OCI-LY7 (cell line): ENCODE measurements at regions not wholly inside any gene's neighbourhood (a gene's known extent, or its start where the extent isn't known, plus 50 kb on each side); places are given as distances from the start of the nearest gene placed in this dataset.

Source experiments
- BruUV-seq: library from RNA; stranded (reverse); fragments of 400-500 nt; replicated peaks from 2 replicates; lab custom pipeline; 2021; lab: Mats Ljungman, UMichigan
- CTCF ChIA-PET: fragments of 300-600 bp; sonication (Branson Sonifier 250); formaldehyde crosslinking; loops from one replicate; lab custom pipeline; 2022; ENCODE audit warnings: antibody characterized with exemption; ENCODE audit not compliant: unreplicated experiment; lab: Charles Lee
- POLR2A ChIA-PET: fragments of 300-600 bp; sonication (Branson Sonifier 250); formaldehyde crosslinking; loops from one replicate; lab custom pipeline; 2022; ENCODE audit warnings: antibody characterized with exemption; lab: Charles Lee
- DNase-seq: peaks from one replicate; pipeline ENCODE4 v3.0.0-alpha.2; 2015; ENCODE audit warnings: low spot score
- H2AFZ ChIP-seq: fragments of 200-600 bp; sonication (generic), shearing (Covaris generic); 2 replicates; pipeline ENCODE4 v1.6.1; 2014; ENCODE audit warnings: mild to moderate bottlenecking, antibody characterized with exemption, low read length, moderate library complexity
- H3K27ac ChIP-seq: fragments of 200-600 bp; sonication (generic); 2 replicates; pipeline ENCODE4 v1.5.1; 2014; ENCODE audit warnings: mixed run types, low read depth, mild to moderate bottlenecking, moderate library complexity, low read length, inconsistent platforms; ENCODE audit not compliant: poor library complexity, severe bottlenecking
- H3K36me3 ChIP-seq: fragments of 200-600 bp; sonication (generic); 2 replicates; pipeline ENCODE4 v1.6.1; 2014; ENCODE audit warnings: mild to moderate bottlenecking, antibody characterized with exemption, low read length, moderate library complexity, mixed read lengths; ENCODE audit not compliant: insufficient read depth
- H3K4me1 ChIP-seq: fragments of 200-600 bp; sonication (generic); 2 replicates; pipeline ENCODE4 v1.5.1; 2014; ENCODE audit warnings: mild to moderate bottlenecking, low read length; ENCODE audit not compliant: insufficient read depth, poor library complexity, severe bottlenecking
- H3K4me2 ChIP-seq: fragments of 200-600 bp; sonication (generic); 2 replicates; pipeline ENCODE4 v1.6.1; 2014; ENCODE audit warnings: mild to moderate bottlenecking, low read length
- H3K4me3 ChIP-seq: fragments of 200-600 bp; sonication (generic); 2 replicates; pipeline ENCODE4 v1.5.1; 2014; ENCODE audit warnings: mild to moderate bottlenecking, low read depth, low read length; ENCODE audit not compliant: poor library complexity, severe bottlenecking
- H3K79me2 ChIP-seq: fragments of 200-600 bp; sonication (generic); 2 replicates; pipeline ENCODE4 v1.6.1; 2016; ENCODE audit warnings: low read depth, mild to moderate bottlenecking, low read length, moderate library complexity, mixed read lengths; ENCODE audit not compliant: insufficient read depth
- H3K9me2 ChIP-seq: fragments of 200-600 bp; sonication (generic); 2 replicates; pipeline ENCODE4 v1.6.1; 2016; ENCODE audit warnings: mild to moderate bottlenecking, low read length, mixed read lengths; ENCODE audit not compliant: insufficient read depth
- H3K9me3 ChIP-seq: fragments of 200-600 bp; sonication (generic); 2 replicates; pipeline ENCODE4 v1.6.1; 2014; ENCODE audit warnings: mild to moderate bottlenecking, mixed run types, low read length, mixed read lengths
- H4K20me1 ChIP-seq: fragments of 200-600 bp; sonication (generic); 2 replicates; pipeline ENCODE4 v1.6.1; 2014; ENCODE audit warnings: mild to moderate bottlenecking, antibody characterized with exemption, low read length, moderate library complexity, mixed read lengths; ENCODE audit not compliant: insufficient read depth
- EZH2phosphoT487 ChIP-seq: fragments of 200-600 bp; sonication (generic); IDR thresholded peaks from 2 replicates; pipeline ENCODE4 v1.6.1; 2018; ENCODE audit warnings: low read depth, borderline replicate concordance, mild to moderate bottlenecking, mixed run types, antibody characterized with exemption, low read length, moderate library complexity, mixed read lengths
- intact Hi-C: fragments of 100-400 bp; cut with micrococcal nuclease; formaldehyde crosslinking; loops from one replicate; pipeline ENCODE4 v1.10.0; 2022; ENCODE audit not compliant: unreplicated experiment
- TF ChIP-seq, protein P1 (sequence below): fragments of 200-600 bp; sonication (generic); conservative IDR thresholded peaks from 2 replicates; pipeline ENCODE4 v1.5.1; 2014; ENCODE audit warnings: mild to moderate bottlenecking, antibody characterized with exemption, low read length, moderate library complexity, mixed read lengths

- BruUV-seq, result no TSS peak
- no peaks in the 10 kb centered on the region for H3K79me2 ChIP-seq
- TF ChIP-seq, protein P1, sequence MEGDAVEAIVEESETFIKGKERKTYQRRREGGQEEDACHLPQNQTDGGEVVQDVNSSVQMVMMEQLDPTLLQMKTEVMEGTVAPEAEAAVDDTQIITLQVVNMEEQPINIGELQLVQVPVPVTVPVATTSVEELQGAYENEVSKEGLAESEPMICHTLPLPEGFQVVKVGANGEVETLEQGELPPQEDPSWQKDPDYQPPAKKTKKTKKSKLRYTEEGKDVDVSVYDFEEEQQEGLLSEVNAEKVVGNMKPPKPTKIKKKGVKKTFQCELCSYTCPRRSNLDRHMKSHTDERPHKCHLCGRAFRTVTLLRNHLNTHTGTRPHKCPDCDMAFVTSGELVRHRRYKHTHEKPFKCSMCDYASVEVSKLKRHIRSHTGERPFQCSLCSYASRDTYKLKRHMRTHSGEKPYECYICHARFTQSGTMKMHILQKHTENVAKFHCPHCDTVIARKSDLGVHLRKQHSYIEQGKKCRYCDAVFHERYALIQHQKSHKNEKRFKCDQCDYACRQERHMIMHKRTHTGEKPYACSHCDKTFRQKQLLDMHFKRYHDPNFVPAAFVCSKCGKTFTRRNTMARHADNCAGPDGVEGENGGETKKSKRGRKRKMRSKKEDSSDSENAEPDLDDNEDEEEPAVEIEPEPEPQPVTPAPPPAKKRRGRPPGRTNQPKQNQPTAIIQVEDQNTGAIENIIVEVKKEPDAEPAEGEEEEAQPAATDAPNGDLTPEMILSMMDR, result no peak
- no peak for TF ChIP-seq EZH2phosphoT487
- no peaks in the 10 kb centered on the region for H3K9me2 ChIP-seq
- CTCF ChIA-PET, result no interaction called here
- POLR2A ChIA-PET, result interaction anchor here (0.6 kb wide), 1 partner anchor 521 kb away, joined by 3 read pairs; no protein-coding TSS in a partner anchor
- H3K9me3 ChIP-seq, result no peaks in the 10 kb centered on the region
- intact Hi-C loops, result loop anchor here (10.0 kb wide), 1 partner anchor 691 kb away; no protein-coding TSS in a partner anchor
- H3K4me2 ChIP-seq, result no peak overlapping the region
- DNase-seq, result no peak
- H3K36me3 ChIP-seq, result no peaks in the 10 kb centered on the region
- no peak overlapping the region for H3K27ac ChIP-seq
- no peak overlapping the region for H3K4me3 ChIP-seq
- H4K20me1 ChIP-seq, result no peaks in the 10 kb centered on the region
- H2AFZ ChIP-seq, result no peak overlapping the region
- no peaks in the 10 kb centered on the region for H3K4me1 ChIP-seq
These were observed 443.1 kb downstream of the SOX9 start for GRCh38 chr17:72563952-72564351.

DNA sequence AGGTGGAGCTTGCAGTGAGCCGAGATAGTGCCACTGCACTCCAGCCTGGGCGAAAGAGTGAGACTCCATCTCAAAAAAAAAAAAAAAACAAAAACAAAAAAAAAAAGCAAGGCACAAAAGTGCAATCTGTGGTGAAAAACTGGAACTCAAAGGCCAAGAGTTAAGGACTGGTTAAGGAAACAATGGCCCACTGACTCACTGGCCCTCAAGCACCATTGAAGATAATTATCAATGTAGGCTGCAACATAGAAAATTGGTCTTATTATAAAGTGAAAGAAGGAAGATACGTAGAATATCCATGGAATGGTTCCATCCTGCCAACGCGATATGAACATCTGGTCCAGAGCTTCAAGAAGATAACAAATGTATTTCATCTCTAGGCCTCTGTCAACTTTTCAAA lies 444.2 kb downstream of the SOX9 start:
- Histone ChIP-seq H3K9me2 (no peaks in the 10 kb centered on the region), H3K79me2 (no peaks in the 10 kb centered on the region), H3K4me1 (no peaks in the 10 kb centered on the region), H2AFZ (no peak overlapping the region), H3K4me2 (no peak overlapping the region), H4K20me1 (no peaks in the 10 kb centered on the region), H3K27ac (no peak overlapping the region), H3K36me3 (no peaks in the 10 kb centered on the region), H3K9me3 (no peaks in the 10 kb centered on the region), H3K4me3 (no peak overlapping the region)
- POLR2A ChIA-PET, result interaction anchor here (0.7 kb wide), 1 partner anchor 1470 kb away, joined by 4 read pairs; no protein-coding TSS in a partner anchor
- DNase-seq, result no peak
- TF ChIP-seq, protein P1, result no peak
- TF ChIP-seq EZH2phosphoT487, result no peak
- no TSS peak for BruUV-seq
- CTCF ChIA-PET, result no interaction called here
- intact Hi-C loops, result loop anchor here (10.0 kb wide), 1 partner anchor 690 kb away; no protein-coding TSS in a partner anchor

DNA sequence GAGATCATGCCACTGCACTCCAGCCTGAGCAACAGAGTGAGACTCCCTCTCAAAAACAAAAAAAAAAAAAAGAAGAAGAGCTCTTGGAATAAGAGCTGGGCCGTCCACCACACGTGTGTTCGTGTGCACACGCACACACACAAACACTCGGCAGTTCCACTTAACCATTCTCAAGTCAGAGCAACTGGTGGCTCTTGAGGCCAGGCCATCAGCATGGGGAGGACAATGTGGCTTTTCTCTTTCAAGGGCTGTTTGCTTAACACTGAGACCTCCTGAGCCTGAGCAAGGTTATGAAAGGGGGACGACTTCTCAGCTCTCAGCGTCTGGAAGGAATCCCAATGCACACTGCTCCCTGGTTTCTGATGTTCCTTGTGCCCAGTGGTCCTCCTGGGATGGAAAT lies 444.9 kb downstream of the SOX9 start:
- CTCF ChIA-PET, result no interaction called here

More for the DNA sequence above, 444.9 kb downstream of the SOX9 start:
- no peaks in the 10 kb centered on the region for H4K20me1 ChIP-seq
- no peaks in the 10 kb centered on the region for H3K9me3 ChIP-seq
- H3K4me3 ChIP-seq, result no peak overlapping the region
- no peak overlapping the region for H3K4me2 ChIP-seq
- no peaks in the 10 kb centered on the region for H3K79me2 ChIP-seq
- no peak for TF ChIP-seq EZH2phosphoT487
- TF ChIP-seq, protein P1, result no peak
- POLR2A ChIA-PET, result interaction anchor here (0.7 kb wide), 1 partner anchor 568 kb away, joined by 3 read pairs; no protein-coding TSS in a partner anchor
- intact Hi-C loops, result loop anchor here (10.0 kb wide), 1 partner anchor 689 kb away; no protein-coding TSS in a partner anchor
- no peak overlapping the region for H2AFZ ChIP-seq
- H3K9me2 ChIP-seq, result no peaks in the 10 kb centered on the region
- no peak overlapping the region for H3K27ac ChIP-seq
- no TSS peak for BruUV-seq
- DNase-seq, result no peak
- H3K36me3 ChIP-seq, result no peaks in the 10 kb centered on the region
- no peaks in the 10 kb centered on the region for H3K4me1 ChIP-seq
